IMR-90 (cell line): ENCODE measurements at regions not wholly inside any gene's neighbourhood (a gene's known extent, or its start where the extent isn't known, plus 50 kb on each side); places are given as distances from the start of the nearest gene placed in this dataset.

Experiments
- ATAC-seq: fragments of 200-7000 bp; cut with Tn5 transposase; 2 replicates; pipeline ENCODE4 v1.9.1; 2020; ENCODE audit warnings: low read depth, mild to moderate bottlenecking, moderate library complexity
- BruUV-seq: library from RNA; stranded (reverse); fragments of 400-500 nt; replicated peaks from 2 replicates; lab custom pipeline; 2021; lab: Mats Ljungman, UMichigan
- CTCF ChIA-PET: fragments of 300-600 bp; formaldehyde crosslinking; extraction: SDS; loops from one replicate; lab custom pipeline; 2021; ENCODE audit warnings: antibody characterized with exemption; lab: Yijun Ruan, JAX
- POLR2A ChIA-PET: fragments of 300-600 bp; sonication (Branson Sonifier 250); formaldehyde crosslinking; loops from one replicate; lab custom pipeline; 2022; ENCODE audit warnings: antibody characterized with exemption; ENCODE audit not compliant: unreplicated experiment; lab: Charles Lee
- DNase-seq: peaks from one replicate; pipeline ENCODE4 v3.0.0; 2013
- H2AFZ ChIP-seq: replicated peaks from 2 replicates; pipeline ENCODE3; 2013; ENCODE audit warnings: low read length, mild to moderate bottlenecking; ENCODE audit not compliant: poor library complexity
- H2AK5ac ChIP-seq: 2 replicates; pipeline ENCODE4 v1.6.1; 2013; ENCODE audit warnings: low read depth, low read length, inconsistent platforms
- H2AK9ac ChIP-seq: replicated peaks from 2 replicates; pipeline ENCODE3; 2013; ENCODE audit warnings: mild to moderate bottlenecking, low read depth, low read length, moderate library complexity; ENCODE audit not compliant: poor library complexity
- H2BK120ac ChIP-seq: 2 replicates; pipeline ENCODE4 v1.6.1; 2013; ENCODE audit warnings: low read depth, low read length, inconsistent platforms
- H2BK15ac ChIP-seq: 3 replicates; pipeline ENCODE4 v1.6.1; 2013; ENCODE audit warnings: low read depth, low read length, inconsistent platforms
- H2BK20ac ChIP-seq: 2 replicates; pipeline ENCODE4 v1.6.1; 2013; ENCODE audit warnings: low read depth, mild to moderate bottlenecking, inconsistent platforms, low read length, moderate library complexity
- H2BK5ac ChIP-seq: 2 replicates; pipeline ENCODE4 v1.6.1; 2013; ENCODE audit warnings: mild to moderate bottlenecking, low read depth, low read length, inconsistent platforms; ENCODE audit not compliant: poor library complexity, severe bottlenecking
- H3K14ac ChIP-seq: replicated peaks from 2 replicates; pipeline ENCODE4 v1.6.1; 2013; ENCODE audit warnings: low read depth, low read length, inconsistent platforms
- H3K18ac ChIP-seq: 2 replicates; pipeline ENCODE4 v1.6.1; 2013; ENCODE audit warnings: low read depth, low read length, control low read depth
- H3K23ac ChIP-seq: 2 replicates; pipeline ENCODE4 v1.6.1; 2013; ENCODE audit warnings: low read depth, low read length, inconsistent platforms
- H3K27ac ChIP-seq: 2 replicates; pipeline ENCODE4 v1.5.1; 2013; ENCODE audit warnings: mild to moderate bottlenecking, control low read depth, low read length; ENCODE audit not compliant: insufficient read depth
- H3K27me3 ChIP-seq: 2 replicates; pipeline ENCODE4 v1.6.1; 2013; ENCODE audit warnings: low read length; ENCODE audit not compliant: control insufficient read depth, insufficient read depth
- H3K36me3 ChIP-seq: 2 replicates; pipeline ENCODE4 v1.6.1; 2013; ENCODE audit warnings: low read length, mixed read lengths; ENCODE audit not compliant: control insufficient read depth, insufficient read depth
- H3K4ac ChIP-seq: 2 replicates; pipeline ENCODE4 v1.6.1; 2013; ENCODE audit warnings: low read depth, low read length, inconsistent platforms
- H3K4me1 ChIP-seq: 2 replicates; pipeline ENCODE4 v1.6.1; 2013; ENCODE audit warnings: low read length, mixed read lengths; ENCODE audit not compliant: control insufficient read depth, insufficient read depth
- H3K4me2 ChIP-seq: 2 replicates; pipeline ENCODE4 v1.6.1; 2013; ENCODE audit warnings: low read depth, mild to moderate bottlenecking, control low read depth, low read length, moderate library complexity
- H3K4me3 ChIP-seq: 2 replicates; pipeline ENCODE4 v1.5.1; 2013; ENCODE audit warnings: low read depth, mild to moderate bottlenecking, control low read depth, low read length, moderate library complexity; ENCODE audit not compliant: insufficient read depth
- H3K56ac ChIP-seq: 2 replicates; pipeline ENCODE4 v1.6.1; 2013; ENCODE audit warnings: low read length, inconsistent platforms; ENCODE audit not compliant: insufficient read depth; ENCODE audit errors: extremely low read depth
- H3K79me1 ChIP-seq, 2 experiments: 2 replicates each; pipeline ENCODE4 v1.6.1; 2013; ENCODE audit warnings: low read length in 2 of 2, inconsistent platforms in 1 of 2, low read depth in 1 of 2
- H3K9ac ChIP-seq: 2 replicates; pipeline ENCODE4 v1.6.1; 2013; ENCODE audit warnings: low read depth, low read length, control low read depth
- H3K9me1 ChIP-seq: 2 replicates; pipeline ENCODE4 v1.6.1; 2013; ENCODE audit warnings: low read length, inconsistent platforms; ENCODE audit not compliant: insufficient read depth
- H3K9me3 ChIP-seq: 2 replicates; pipeline ENCODE4 v1.6.1; 2013; ENCODE audit warnings: low read length; ENCODE audit not compliant: control insufficient read depth, insufficient read depth
- H4K20me1 ChIP-seq: 2 replicates; pipeline ENCODE4 v1.6.1; 2013; ENCODE audit warnings: low read length, inconsistent platforms; ENCODE audit not compliant: insufficient read depth
- H4K5ac ChIP-seq: 2 replicates; pipeline ENCODE4 v1.6.1; 2013; ENCODE audit warnings: mild to moderate bottlenecking, low read depth, low read length, control low read depth
- H4K8ac ChIP-seq, 2 experiments: 2 replicates each; pipeline ENCODE4 v1.6.1; 2013; ENCODE audit warnings: low read depth in 2 of 2, low read length in 2 of 2, control low read depth in 1 of 2, inconsistent platforms in 1 of 2
- H4K91ac ChIP-seq: 2 replicates; pipeline ENCODE4 v1.6.1; 2013; ENCODE audit warnings: low read depth, low read length, inconsistent platforms; ENCODE audit not compliant: insufficient read depth
- CEBPB ChIP-seq: IDR thresholded peaks from 2 replicates; pipeline ENCODE4 v1.6.1; 2012; ENCODE audit warnings: low read depth, low read length, improper control_type of control experiment
- FOS ChIP-seq: fragments of 150-350 bp; IDR thresholded peaks from 2 replicates; pipeline ENCODE4 v1.6.1; 2016; ENCODE audit warnings: low read depth, low read length
- MAZ ChIP-seq: IDR thresholded peaks from 2 replicates; pipeline ENCODE4 v1.6.1; 2012; ENCODE audit warnings: low read depth, mild to moderate bottlenecking, low read length, improper control_type of control experiment, moderate library complexity, borderline replicate concordance
- MXI1 ChIP-seq: IDR thresholded peaks from 2 replicates; pipeline ENCODE4 v1.6.1; 2012; ENCODE audit warnings: low read depth, mild to moderate bottlenecking, low read length, moderate library complexity, borderline replicate concordance
- POLR2A ChIP-seq: IDR thresholded peaks from 2 replicates; pipeline ENCODE4 v1.6.1; 2012; ENCODE audit warnings: mild to moderate bottlenecking, low read depth, low read length
- RAD21 ChIP-seq: IDR thresholded peaks from 2 replicates; pipeline ENCODE4 v1.6.1; 2012; ENCODE audit warnings: low read length, improper control_type of control experiment
- SMC3 ChIP-seq: fragments of 150-350 bp; IDR thresholded peaks from 2 replicates; pipeline ENCODE4 v1.6.1; 2016; ENCODE audit warnings: low read depth, mild to moderate bottlenecking, antibody characterized with exemption, low read length, moderate library complexity
- WGBS, 2 experiments: methylation state at CpG; one replicate each; pipeline versions ENCODE4 v1.1.5 to v1.1.7; 2013; ENCODE audit warnings: missing lambda C conversion rate in 2 of 2; ENCODE audit not compliant: insufficient read length in 1 of 2; ENCODE audit errors: extremely low coverage in 2 of 2; 5-methylcytosine and 5-hydroxymethylcytosine counted together
- dilution Hi-C: fragments of 300-500 bp; cut with HindIII; formaldehyde crosslinking; loops from one replicate; pipeline ENCODE4 v1.14.3; 2018; ENCODE audit warnings: low sequenced_read_pairs; ENCODE audit not compliant: unreplicated experiment
- in situ Hi-C: fragments of 300-500 bp; cut with MboI; formaldehyde crosslinking; loops from 3 replicates; pipeline ENCODE4 v1.14.3; 2019; ENCODE audit warnings: low sequenced_read_pairs, inconsistent platforms, mixed read lengths
- intact Hi-C: fragments of 100-400 bp; cut with micrococcal nuclease; formaldehyde crosslinking; loops from 2 replicates; pipeline ENCODE4 v1.10.0; 2022
- TF ChIP-seq, protein P1 (sequence below): fragments of 150-350 bp; IDR thresholded peaks from 2 replicates; pipeline ENCODE4 v1.6.1; 2017; ENCODE audit warnings: mild to moderate bottlenecking, antibody characterized with exemption, low read length, low read depth

DNA sequence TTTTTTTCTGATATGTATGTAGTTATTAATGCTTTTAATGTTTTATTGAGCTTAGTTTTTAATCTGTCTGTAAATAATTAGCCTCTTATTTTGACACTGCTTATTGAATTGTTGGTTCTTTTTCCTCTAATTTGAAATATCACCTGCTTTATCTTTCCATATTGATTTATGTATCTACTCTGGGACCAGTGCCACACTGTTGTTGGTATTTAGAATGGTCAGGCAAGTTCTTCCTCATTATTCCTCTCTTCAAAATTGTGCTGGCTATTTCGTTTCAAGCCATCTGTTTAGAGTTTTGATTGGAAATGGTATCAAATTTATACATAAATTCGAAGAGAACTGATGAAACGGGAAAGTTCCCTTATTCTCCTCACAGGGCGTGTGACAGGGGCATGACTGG, 96.8 kb upstream of the APP start:
- POLR2A ChIA-PET, result no interaction called here

More for the DNA sequence above, 96.8 kb upstream of the APP start:
- dilution Hi-C loops, result no loop called here
- WGBS, 2 experiments, result 20% methylated on average over 1 of the region's 4 CpGs; no CpG with 5 or more reads in 1 of the 2 experiments
- H3K9me1 ChIP-seq, result no peaks in the 10 kb centered on the region
- no peak overlapping the region for H2BK120ac ChIP-seq
- no peaks in the 10 kb centered on the region for H3K79me1 ChIP-seq
- H3K4ac ChIP-seq, result no peak overlapping the region
- intact Hi-C loops, result no loop called here
- no peak overlapping the region for H3K4me2 ChIP-seq
- CTCF ChIA-PET, result no interaction called here
- no peak overlapping the region for H2BK5ac ChIP-seq
- TF ChIP-seq FOS (no peak), CEBPB (no peak), POLR2A (no peak), RAD21 (no peak), MXI1 (no peak), SMC3 (no peak), MAZ (no peak)
- TF ChIP-seq, protein P1, sequence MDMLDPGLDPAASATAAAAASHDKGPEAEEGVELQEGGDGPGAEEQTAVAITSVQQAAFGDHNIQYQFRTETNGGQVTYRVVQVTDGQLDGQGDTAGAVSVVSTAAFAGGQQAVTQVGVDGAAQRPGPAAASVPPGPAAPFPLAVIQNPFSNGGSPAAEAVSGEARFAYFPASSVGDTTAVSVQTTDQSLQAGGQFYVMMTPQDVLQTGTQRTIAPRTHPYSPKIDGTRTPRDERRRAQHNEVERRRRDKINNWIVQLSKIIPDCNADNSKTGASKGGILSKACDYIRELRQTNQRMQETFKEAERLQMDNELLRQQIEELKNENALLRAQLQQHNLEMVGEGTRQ, result no peak
- H3K27ac ChIP-seq, result no peak overlapping the region
- no peak overlapping the region for H2AFZ ChIP-seq
- H3K27me3 ChIP-seq, result no peaks in the 10 kb centered on the region
- DNase-seq, result no peak
- ATAC-seq, result no peak
- no peak overlapping the region for H3K23ac ChIP-seq
- H3K14ac ChIP-seq, result no peak overlapping the region
- in situ Hi-C loops, result no loop called here
- no peaks in the 10 kb centered on the region for H3K9me3 ChIP-seq
- no peaks in the 10 kb centered on the region for H3K36me3 ChIP-seq
- no peak overlapping the region for H4K5ac ChIP-seq
- no TSS peak for BruUV-seq
- no peak overlapping the region for H2AK5ac ChIP-seq
- H4K8ac ChIP-seq, result no peak overlapping the region
- H2BK20ac ChIP-seq, result no peak overlapping the region
- H3K56ac ChIP-seq, result no peak overlapping the region
- H4K20me1 ChIP-seq, result no peaks in the 10 kb centered on the region
- no peak overlapping the region for H4K91ac ChIP-seq
- H2BK15ac ChIP-seq, result no peak overlapping the region
- no peak overlapping the region for H2AK9ac ChIP-seq
- no peak overlapping the region for H3K9ac ChIP-seq
- H3K4me1 ChIP-seq, result no peaks in the 10 kb centered on the region
- no peak overlapping the region for H3K18ac ChIP-seq
- no peak overlapping the region for H3K4me3 ChIP-seq
